ENCODE measurements at regions not wholly inside any gene's neighbourhood (a gene's known extent, or its start where the extent isn't known, plus 50 kb on each side); places are given as distances from the start of the nearest gene placed in this dataset.

DNA sequence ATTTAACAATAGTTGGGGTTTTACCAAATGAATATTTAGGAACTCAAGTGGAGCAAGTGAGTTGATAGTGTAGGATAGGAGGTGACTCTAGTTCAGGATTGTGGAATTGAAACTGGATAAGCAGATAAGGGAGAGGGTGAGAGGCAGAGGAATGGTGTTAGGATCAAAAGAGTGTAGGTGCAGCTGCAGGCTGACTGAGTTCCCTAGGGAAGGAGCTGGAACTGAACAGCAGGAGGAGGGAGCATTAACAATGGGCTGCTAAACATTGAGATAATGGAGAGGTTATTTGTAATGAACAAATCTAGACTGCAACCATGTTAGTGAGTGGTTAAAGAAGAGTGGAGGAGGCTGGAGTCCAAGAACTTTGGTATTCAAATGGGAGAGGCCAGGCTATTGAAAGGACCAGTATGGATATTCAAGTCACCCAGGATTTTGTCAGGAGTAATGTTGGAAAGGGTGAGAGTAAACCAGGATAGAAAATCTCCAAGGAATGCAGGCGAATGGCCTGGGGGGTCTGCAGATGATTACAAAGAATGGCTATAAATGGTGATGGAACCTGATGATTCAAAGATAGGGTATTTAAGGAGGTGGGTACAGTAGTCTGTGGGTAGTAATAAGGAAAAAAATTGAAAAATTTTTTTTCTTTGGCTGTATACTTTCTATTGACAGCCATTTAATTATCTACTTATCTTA, 497.1 kb upstream of the TENM3 start:
- no peak overlapping the region for H3K27ac ChIP-seq
- TF ChIP-seq EZH2 (IDR thresholded peaks at IDR 0.05) (no peak), FOXP2 (optimal IDR thresholded peaks at IDR 0.05; ENCODE audit: control extremely low read depth, extremely low read length, insufficient read depth) (no peak), POLR2AphosphoS5 (IDR thresholded peaks at IDR 0.05; ENCODE audit: borderline replicate concordance, low read depth, low read length) (no peak)
- H3K9ac ChIP-seq (ENCODE audit: insufficient read length): no peak overlapping the region
- H3K36me3 ChIP-seq (ENCODE audit: insufficient read depth, low read length): no peaks in the 10 kb centered on the region
- H3K9me3 ChIP-seq (ENCODE audit: low read depth, low read length): no peaks in the 10 kb centered on the region
- no peak for DNase-seq (ENCODE audit: low read depth, low spot score)
- H3K4me3 ChIP-seq: no peak overlapping the region

GRCh38 chr4:181748581-181748980, 494.6 kb upstream of the TENM3 start:
- no peak for DNase-seq (ENCODE audit: low read depth, low spot score)

DNA sequence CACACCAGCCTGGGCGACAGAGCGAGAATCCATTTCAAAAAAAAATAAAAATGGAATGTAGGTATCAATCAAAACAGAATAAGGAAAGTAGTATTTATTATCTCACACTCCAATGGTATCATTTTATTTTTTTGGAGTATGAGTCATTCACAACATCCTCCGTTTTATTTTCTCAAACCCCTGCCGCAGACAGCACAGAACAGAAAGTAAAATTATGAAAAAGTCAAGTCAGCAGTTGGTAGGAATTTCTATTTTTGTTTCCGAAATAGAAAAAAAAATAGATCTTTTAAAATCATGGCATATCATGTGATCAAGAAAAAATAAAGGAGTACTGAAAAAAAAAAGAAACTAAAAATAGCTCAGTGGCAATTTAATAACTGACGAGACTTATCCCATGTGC, 490.7 kb upstream of the TENM3 start:
- no peak for TF ChIP-seq EZH2 (IDR thresholded peaks at IDR 0.05)
- no peak for TF ChIP-seq POLR2AphosphoS5 (IDR thresholded peaks at IDR 0.05; ENCODE audit: borderline replicate concordance, low read depth, low read length)
- TF ChIP-seq FOXP2 (optimal IDR thresholded peaks at IDR 0.05; ENCODE audit: control extremely low read depth, extremely low read length, insufficient read depth): no peak
- H3K36me3 ChIP-seq (ENCODE audit: insufficient read depth, low read length): no peaks in the 10 kb centered on the region
- H3K9ac ChIP-seq (ENCODE audit: insufficient read length): no peak overlapping the region
- H3K9me3 ChIP-seq (ENCODE audit: low read depth, low read length): no peaks in the 10 kb centered on the region
- H3K27ac ChIP-seq: no peak overlapping the region
- H3K4me3 ChIP-seq: no peak overlapping the region
- no peak for DNase-seq (ENCODE audit: low read depth, low spot score)

More at GRCh38 chr4:181748581-181748980, 494.6 kb upstream of the TENM3 start:
- no peak for TF ChIP-seq POLR2AphosphoS5 (IDR thresholded peaks at IDR 0.05; ENCODE audit: borderline replicate concordance, low read depth, low read length)
- TF ChIP-seq FOXP2 (optimal IDR thresholded peaks at IDR 0.05; ENCODE audit: control extremely low read depth, extremely low read length, insufficient read depth): no peak
- no peak for TF ChIP-seq EZH2 (IDR thresholded peaks at IDR 0.05)
- Histone ChIP-seq H3K36me3 (ENCODE audit: insufficient read depth, low read length) (no peaks in the 10 kb centered on the region), H3K27ac (no peak overlapping the region), H3K4me3 (no peak overlapping the region), H3K9me3 (ENCODE audit: low read depth, low read length) (no peaks in the 10 kb centered on the region), H3K9ac (ENCODE audit: insufficient read length) (no peak overlapping the region)

DNA sequence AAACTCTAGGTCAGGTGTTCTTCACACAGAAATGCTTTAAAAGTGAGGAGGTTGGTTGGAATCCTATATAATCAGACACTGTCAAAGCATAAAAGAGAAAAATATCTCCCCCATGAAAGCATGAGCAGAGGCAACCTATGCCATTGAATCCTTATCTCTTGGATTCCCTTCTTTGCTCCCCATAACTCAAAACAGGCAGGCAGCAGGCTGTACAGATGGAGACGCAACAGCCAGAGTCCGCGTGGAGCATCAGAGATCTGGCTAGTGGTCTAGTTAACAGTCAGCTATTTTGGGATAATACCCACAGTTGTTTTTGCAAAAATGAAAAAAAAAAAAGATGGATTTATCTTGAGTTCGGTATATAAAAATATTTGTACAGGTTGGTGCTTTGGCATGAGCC, 490.0 kb upstream of the TENM3 start:
- TF ChIP-seq FOXP2 (optimal IDR thresholded peaks at IDR 0.05; ENCODE audit: control extremely low read depth, extremely low read length, insufficient read depth) (no peak), POLR2AphosphoS5 (IDR thresholded peaks at IDR 0.05; ENCODE audit: borderline replicate concordance, low read depth, low read length) (no peak), EZH2 (IDR thresholded peaks at IDR 0.05) (no peak)
- Histone ChIP-seq H3K4me3 (no peak overlapping the region), H3K36me3 (ENCODE audit: insufficient read depth, low read length) (no peaks in the 10 kb centered on the region), H3K9ac (ENCODE audit: insufficient read length) (no peak overlapping the region), H3K9me3 (ENCODE audit: low read depth, low read length) (no peaks in the 10 kb centered on the region), H3K27ac (no peak overlapping the region)
- DNase-seq (ENCODE audit: low read depth, low spot score): no peak

GRCh38 chr4:181755846-181756245, 487.4 kb upstream of the TENM3 start:
- TF ChIP-seq FOXP2 (optimal IDR thresholded peaks at IDR 0.05; ENCODE audit: control extremely low read depth, extremely low read length, insufficient read depth) (no peak), EZH2 (IDR thresholded peaks at IDR 0.05) (no peak), POLR2AphosphoS5 (IDR thresholded peaks at IDR 0.05; ENCODE audit: borderline replicate concordance, low read depth, low read length) (no peak)
- H3K4me3 ChIP-seq: no peak overlapping the region
- no peak for DNase-seq (ENCODE audit: low read depth, low spot score)
- no peak overlapping the region for H3K27ac ChIP-seq
- no peak overlapping the region for H3K9ac ChIP-seq (ENCODE audit: insufficient read length)
- no peaks in the 10 kb centered on the region for H3K36me3 ChIP-seq (ENCODE audit: insufficient read depth, low read length)
- H3K9me3 ChIP-seq (ENCODE audit: low read depth, low read length): no peaks in the 10 kb centered on the region

GRCh38 chr4:181756451-181757095, 486.6 kb upstream of the TENM3 start:
- no peak overlapping the region for H3K27ac ChIP-seq
- TF ChIP-seq FOXP2 (optimal IDR thresholded peaks at IDR 0.05; ENCODE audit: control extremely low read depth, extremely low read length, insufficient read depth): no peak
- DNase-seq (ENCODE audit: low read depth, low spot score): no peak
- no peak overlapping the region for H3K4me3 ChIP-seq
- no peak overlapping the region for H3K9ac ChIP-seq (ENCODE audit: insufficient read length)
- no peaks in the 10 kb centered on the region for H3K36me3 ChIP-seq (ENCODE audit: insufficient read depth, low read length)
- H3K9me3 ChIP-seq (ENCODE audit: low read depth, low read length): no peaks in the 10 kb centered on the region

GRCh38 chr4:181757098-181757497, 486.1 kb upstream of the TENM3 start:
- H3K36me3 ChIP-seq (ENCODE audit: insufficient read depth, low read length): no peaks in the 10 kb centered on the region
- no peaks in the 10 kb centered on the region for H3K9me3 ChIP-seq (ENCODE audit: low read depth, low read length)
- no peak overlapping the region for H3K9ac ChIP-seq (ENCODE audit: insufficient read length)
- no peak for DNase-seq (ENCODE audit: low read depth, low spot score)
- H3K4me3 ChIP-seq: no peak overlapping the region
- TF ChIP-seq POLR2AphosphoS5 (IDR thresholded peaks at IDR 0.05; ENCODE audit: borderline replicate concordance, low read depth, low read length) (no peak), EZH2 (IDR thresholded peaks at IDR 0.05) (no peak), FOXP2 (optimal IDR thresholded peaks at IDR 0.05; ENCODE audit: control extremely low read depth, extremely low read length, insufficient read depth) (no peak)
- H3K27ac ChIP-seq: no peak overlapping the region

GRCh38 chr4:181757910-181758660, 485.1 kb upstream of the TENM3 start:
- TF ChIP-seq EZH2 (IDR thresholded peaks at IDR 0.05): no peak
- no peak for TF ChIP-seq POLR2AphosphoS5 (IDR thresholded peaks at IDR 0.05; ENCODE audit: borderline replicate concordance, low read depth, low read length)
- TF ChIP-seq FOXP2 (optimal IDR thresholded peaks at IDR 0.05; ENCODE audit: control extremely low read depth, extremely low read length, insufficient read depth): no peak
- DNase-seq (ENCODE audit: low read depth, low spot score): no peak
- no peak overlapping the region for H3K4me3 ChIP-seq

More at GRCh38 chr4:181757910-181758660, 485.1 kb upstream of the TENM3 start:
- no peaks in the 10 kb centered on the region for H3K36me3 ChIP-seq (ENCODE audit: insufficient read depth, low read length)
- H3K9me3 ChIP-seq (ENCODE audit: low read depth, low read length): no peaks in the 10 kb centered on the region
- no peak overlapping the region for H3K9ac ChIP-seq (ENCODE audit: insufficient read length)
- H3K27ac ChIP-seq: no peak overlapping the region
